Esophagus squamous epithelium (tissue), 4 donors: ENCODE measurements at regions not wholly inside any gene's neighbourhood (a gene's known extent, or its start where the extent isn't known, plus 50 kb on each side); places are given as distances from the start of the nearest gene placed in this dataset.

Source experiments
- POLR2A ChIP-seq, 4 donors: fragments of 450-650 bp; IDR thresholded peaks; one replicate each; pipeline ENCODE4 v1.6.1; 2017; ENCODE audit warnings: antibody characterized with exemption in 4 of 4, mild to moderate bottlenecking in 4 of 4, moderate library complexity in 3 of 4
- TF ChIP-seq, protein P1 (sequence below), 6 experiments: fragments of 450-650 bp in 4 of 6; fragments of 200-600 bp in 2 of 6; sonication (generic) in 2 of 6; IDR thresholded peaks; one replicate each; pipeline ENCODE4 v1.5.1; 2016 to 2019; ENCODE audit warnings: antibody characterized with exemption in 6 of 6, mild to moderate bottlenecking in 4 of 6, moderate library complexity in 4 of 6

DNA sequence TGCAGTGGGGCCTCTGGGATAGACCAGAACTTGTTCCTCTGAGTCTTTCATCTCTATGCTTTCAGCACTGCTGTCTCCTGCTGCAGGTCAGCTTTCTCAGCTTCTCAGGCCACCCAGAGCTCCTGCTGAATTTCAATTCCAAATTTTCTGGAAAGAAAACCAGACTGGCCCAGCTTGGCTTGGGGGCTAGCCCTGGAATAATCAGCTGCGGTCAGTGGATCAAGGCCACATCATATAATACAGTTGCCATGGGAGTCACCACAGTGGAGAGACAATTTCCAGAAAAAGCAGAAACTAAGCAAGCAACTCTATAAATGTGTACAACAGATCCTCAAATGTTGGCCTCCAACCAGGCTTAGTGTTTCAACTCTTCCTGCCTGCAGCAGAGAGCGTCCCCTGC lies 91.1 kb upstream of the SLC24A5 start:
- TF ChIP-seq, protein P1, sequence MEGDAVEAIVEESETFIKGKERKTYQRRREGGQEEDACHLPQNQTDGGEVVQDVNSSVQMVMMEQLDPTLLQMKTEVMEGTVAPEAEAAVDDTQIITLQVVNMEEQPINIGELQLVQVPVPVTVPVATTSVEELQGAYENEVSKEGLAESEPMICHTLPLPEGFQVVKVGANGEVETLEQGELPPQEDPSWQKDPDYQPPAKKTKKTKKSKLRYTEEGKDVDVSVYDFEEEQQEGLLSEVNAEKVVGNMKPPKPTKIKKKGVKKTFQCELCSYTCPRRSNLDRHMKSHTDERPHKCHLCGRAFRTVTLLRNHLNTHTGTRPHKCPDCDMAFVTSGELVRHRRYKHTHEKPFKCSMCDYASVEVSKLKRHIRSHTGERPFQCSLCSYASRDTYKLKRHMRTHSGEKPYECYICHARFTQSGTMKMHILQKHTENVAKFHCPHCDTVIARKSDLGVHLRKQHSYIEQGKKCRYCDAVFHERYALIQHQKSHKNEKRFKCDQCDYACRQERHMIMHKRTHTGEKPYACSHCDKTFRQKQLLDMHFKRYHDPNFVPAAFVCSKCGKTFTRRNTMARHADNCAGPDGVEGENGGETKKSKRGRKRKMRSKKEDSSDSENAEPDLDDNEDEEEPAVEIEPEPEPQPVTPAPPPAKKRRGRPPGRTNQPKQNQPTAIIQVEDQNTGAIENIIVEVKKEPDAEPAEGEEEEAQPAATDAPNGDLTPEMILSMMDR (IDR thresholded peaks at IDR 0.05) = no peak
- no peak for TF ChIP-seq POLR2A (IDR thresholded peaks at IDR 0.05)
